Suprapubic skin (tissue), 4 donors: ENCODE measurements at regions not wholly inside any gene's neighbourhood (a gene's known extent, or its start where the extent isn't known, plus 50 kb on each side); places are given as distances from the start of the nearest gene placed in this dataset.

ENCODE experiments used
- CTCF ChIP-seq, 2 donors: fragments of 200-600 bp in 1 of 2; fragments of 450-650 bp in 1 of 2; sonication (generic) in 1 of 2; IDR thresholded peaks; one replicate each; pipeline ENCODE4 v1.5.1; 2016 to 2019; ENCODE audit warnings: antibody characterized with exemption in 2 of 2, mild to moderate bottlenecking in 1 of 2, moderate library complexity in 1 of 2
- EP300 ChIP-seq: sonication (generic); formaldehyde crosslinking; IDR thresholded peaks from one replicate; pipeline ENCODE4 v1.6.1; 2017; ENCODE audit warnings: antibody characterized with exemption
- POLR2A ChIP-seq, 2 donors: fragments of 450-650 bp; IDR thresholded peaks; one replicate each; pipeline ENCODE4 v1.6.1; 2017; ENCODE audit warnings: antibody characterized with exemption in 2 of 2, mild to moderate bottlenecking in 2 of 2, moderate library complexity in 2 of 2
- POLR2AphosphoS5 ChIP-seq, 3 donors: sonication (generic); formaldehyde crosslinking; IDR thresholded peaks; one replicate each; pipeline ENCODE4 v1.6.1; 2017; ENCODE audit warnings: antibody characterized with exemption in 3 of 3

GRCh38 chrX:26747877-26748276, 531.9 kb downstream of the MAGEB5 start:
- TF ChIP-seq CTCF (IDR thresholded peaks at IDR 0.05) (no peak), EP300 (no peak), POLR2A (IDR thresholded peaks at IDR 0.05) (no peak), POLR2AphosphoS5 (IDR thresholded peaks at IDR 0.05) (no peak)
